Skin of body (tissue), 1 donor: ENCODE measurements at regions not wholly inside any gene's neighbourhood (a gene's known extent, or its start where the extent isn't known, plus 50 kb on each side); places are given as distances from the start of the nearest gene placed in this dataset.

ENCODE experiments used
- DNase-seq: peaks from one replicate; lab custom pipeline; 2025; lab: John Stamatoyannopoulos, UW

DNA sequence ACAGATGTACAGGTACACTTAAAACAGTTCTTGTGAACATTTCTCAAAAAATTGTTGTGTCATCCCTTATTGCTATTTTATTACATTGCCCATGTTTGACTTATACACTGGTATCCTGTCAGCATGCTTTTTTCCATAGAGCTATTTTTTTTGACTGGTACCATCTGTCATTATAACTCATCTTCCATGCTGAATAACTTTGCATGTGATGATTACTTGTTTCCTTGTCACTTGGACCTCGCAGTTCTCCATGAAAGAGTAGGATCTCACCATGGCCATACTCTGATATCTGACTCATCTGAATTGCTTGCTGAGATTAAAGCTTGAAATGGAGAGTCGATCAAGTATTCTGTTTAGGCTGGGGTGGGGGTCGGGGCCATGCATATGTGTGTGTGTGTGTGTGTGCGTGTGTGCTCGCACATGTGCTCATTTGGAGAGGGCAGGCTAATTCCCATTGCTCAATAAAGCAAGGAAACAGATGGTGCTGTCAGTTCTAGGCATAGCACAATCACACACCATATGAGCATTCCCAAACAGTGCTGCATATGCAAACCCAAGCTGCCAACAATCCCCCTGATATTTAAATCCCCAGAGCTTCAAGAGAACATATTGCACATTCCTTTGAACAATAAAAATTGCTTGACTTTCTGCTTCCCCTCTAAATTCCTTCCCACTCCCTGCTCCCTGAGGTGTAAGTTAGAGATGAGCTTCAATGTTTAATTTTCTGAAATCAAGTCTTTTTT is 62.9 kb downstream of the NHLRC3 start:
- peak; percentile 44 for DNase-seq

- DNase-seq = no peak
Observed at GRCh38 chr13:39102981-39103490, 64.8 kb downstream of the NHLRC3 start.

GRCh38 chr13:39105110-39105509 is 66.9 kb downstream of the NHLRC3 start:
- DNase-seq = no peak

DNA sequence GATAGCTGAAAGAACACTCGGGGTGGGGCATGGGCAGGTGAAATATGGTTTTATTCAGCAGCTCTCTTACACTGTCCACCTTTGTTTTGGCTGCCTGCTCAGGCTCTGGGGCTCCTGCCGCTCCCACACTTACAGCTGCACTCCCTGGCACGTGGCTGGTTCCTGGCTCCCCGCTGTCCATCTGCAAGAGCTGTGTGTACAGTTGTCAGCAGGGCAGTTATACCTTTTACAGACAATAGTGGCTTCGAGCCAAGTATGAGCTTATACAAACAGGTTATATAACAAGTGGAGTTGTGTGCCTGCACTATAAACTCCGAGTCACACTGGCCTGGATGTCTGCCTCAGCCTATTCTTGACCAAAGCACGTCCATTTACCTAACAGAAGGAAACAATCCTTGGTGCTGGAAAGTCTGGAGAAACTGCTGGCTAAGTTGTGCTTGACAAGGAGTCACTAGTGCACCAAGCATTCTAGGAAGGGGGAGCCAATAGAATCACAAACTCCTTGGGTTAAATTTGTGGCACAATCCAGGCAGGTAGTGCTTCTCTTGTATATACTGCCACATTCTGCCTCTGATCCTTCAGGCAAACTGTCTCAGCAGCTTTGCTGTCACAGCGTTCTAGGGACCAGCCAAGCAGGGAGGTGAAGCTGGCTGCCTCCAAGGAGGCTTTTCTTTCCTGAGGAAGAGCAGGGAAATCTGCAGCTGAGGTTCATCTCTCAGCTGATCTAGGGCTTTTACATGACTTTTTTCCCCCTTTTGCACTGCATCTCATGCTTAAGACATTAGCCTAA is 68.2 kb downstream of the NHLRC3 start:
- no peak for DNase-seq

GRCh38 chr13:39107561-39107960 is 69.3 kb downstream of the NHLRC3 start:
- DNase-seq = no peak

- DNase-seq = no peak
Observed at GRCh38 chr13:39108783-39109182, 70.5 kb downstream of the NHLRC3 start.

- no peak for DNase-seq
Observed at GRCh38 chr13:39110518-39111097, 72.4 kb downstream of the NHLRC3 start.

DNA sequence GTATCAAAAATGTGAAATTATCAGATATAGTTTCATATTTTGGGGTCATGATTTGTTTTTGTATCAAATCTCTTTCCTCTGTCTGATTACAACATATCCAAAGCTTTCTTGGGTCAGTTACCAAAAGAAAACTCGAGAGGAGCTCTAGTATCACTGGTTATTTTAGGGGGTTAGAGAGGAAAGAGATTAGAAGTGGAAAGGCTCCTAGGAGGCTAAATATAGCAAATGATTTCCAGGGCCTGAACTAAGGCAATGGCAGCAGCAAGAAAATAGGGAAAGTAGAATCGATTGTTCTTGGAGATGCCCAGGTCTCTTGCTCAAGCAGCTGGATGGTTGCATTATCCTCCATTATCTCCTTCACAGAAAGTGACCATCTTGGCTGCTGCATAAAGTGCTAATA is 72.9 kb downstream of the NHLRC3 start:
- DNase-seq = no peak

DNA sequence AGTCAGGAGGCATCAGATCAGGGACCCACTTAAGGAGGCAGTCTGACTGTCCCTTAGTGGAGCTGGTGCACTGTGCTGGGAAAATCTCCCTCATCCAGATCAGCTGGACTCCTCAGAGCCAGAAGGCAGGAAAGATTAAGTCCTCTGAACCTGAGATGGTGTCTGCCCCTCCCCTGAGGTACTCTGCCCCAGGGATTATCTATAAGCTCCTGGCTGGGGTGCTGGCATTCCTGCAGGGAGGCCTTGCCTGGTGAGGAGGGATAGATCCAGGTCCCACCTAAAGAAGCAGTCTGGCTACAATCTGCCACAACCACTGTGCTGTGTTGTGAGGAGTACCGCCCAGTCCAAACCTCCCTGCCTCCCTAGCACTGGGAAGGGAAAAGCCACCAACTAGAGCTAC is 81.2 kb downstream of the NHLRC3 start:
- DNase-seq = no peak

GRCh38 chr13:39123578-39123977 is 85.3 kb downstream of the NHLRC3 start:
- DNase-seq = no peak

DNA sequence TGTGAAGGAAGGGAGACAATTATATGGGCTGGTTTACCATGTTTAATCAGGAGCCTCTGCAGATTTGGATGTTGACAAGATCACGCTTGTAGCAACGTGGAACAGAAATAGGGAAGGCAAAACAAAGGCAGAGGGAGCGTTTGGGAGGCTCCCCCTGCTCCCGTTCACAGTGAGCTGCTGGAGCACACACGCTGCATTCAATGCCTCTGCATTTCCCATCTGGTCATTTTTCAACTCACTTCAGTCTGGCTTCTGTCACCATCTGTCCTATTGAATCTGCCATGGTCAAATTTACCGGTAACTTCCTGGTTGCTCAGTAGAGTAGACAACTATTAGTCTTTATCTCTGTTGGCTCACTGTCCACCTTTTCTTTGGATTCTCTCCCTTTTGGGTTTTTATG is 91.0 kb downstream of the NHLRC3 start:
- DNase-seq = no peak

GRCh38 chr13:39130301-39130700 is 92.0 kb downstream of the NHLRC3 start:
- no peak for DNase-seq

GRCh38 chr13:39132286-39133230 is 94.3 kb downstream of the NHLRC3 start:
- no peak for DNase-seq

- no peak for DNase-seq
Observed at GRCh38 chr13:39133781-39134180, 95.5 kb downstream of the NHLRC3 start.

GRCh38 chr13:39134574-39134973 is 96.3 kb downstream of the NHLRC3 start:
- DNase-seq = no peak

DNA sequence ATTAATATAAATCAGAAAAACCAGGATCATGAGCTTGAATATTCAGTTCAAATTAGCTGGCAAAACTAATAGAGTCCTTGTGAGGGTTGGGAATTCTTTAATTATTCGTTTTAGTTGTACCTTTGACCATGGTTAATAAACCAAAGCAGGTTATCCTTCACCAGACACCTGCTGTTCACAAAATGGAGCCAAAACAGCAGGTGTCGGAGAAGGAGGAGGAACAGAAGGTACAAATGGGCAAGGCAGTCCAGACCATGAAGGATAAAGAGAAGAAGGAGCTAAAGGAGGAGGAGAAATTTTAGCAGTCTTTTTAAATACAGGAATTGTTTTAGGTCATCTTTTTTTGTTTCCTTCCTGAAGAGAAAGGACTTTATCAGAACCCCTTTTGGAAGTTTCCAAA is 106.1 kb downstream of the NHLRC3 start:
- DNase-seq = no peak

DNA sequence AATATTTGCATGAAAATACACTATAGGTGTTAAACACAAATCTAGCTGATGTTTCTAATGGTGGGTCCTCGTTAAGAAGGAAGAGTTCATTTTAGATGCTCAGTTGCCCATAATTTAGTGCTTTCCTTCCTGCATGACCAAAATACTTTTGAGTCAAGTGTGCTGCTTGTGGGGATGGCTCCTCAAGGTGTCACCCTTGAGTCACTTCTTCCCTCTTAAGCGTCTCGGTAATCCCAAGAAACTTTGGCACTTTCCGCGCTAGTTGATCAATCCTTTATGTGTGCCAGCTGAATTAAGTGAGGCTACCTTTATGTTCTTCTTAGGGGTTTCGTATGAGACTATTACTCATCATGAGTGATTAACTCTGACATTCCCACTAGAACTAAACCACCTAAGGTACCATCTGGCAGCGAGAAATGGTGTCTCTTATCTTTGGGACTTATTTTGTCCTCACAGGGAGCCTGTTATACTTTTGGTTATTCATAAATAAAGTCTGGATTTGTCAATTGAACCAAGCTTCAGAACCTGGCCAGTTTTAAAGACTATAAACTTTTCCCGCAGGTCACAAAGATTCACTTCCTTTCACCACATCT is 106.8 kb downstream of the NHLRC3 start:
- peak; percentile 71 for DNase-seq

- peak; percentile 31 for DNase-seq
Observed at GRCh38 chr13:39148513-39148961, 110.3 kb downstream of the NHLRC3 start.

GRCh38 chr13:39149896-39150295 is 111.6 kb downstream of the NHLRC3 start:
- DNase-seq = no peak

- no peak for DNase-seq
Observed at GRCh38 chr13:39154041-39154440, 115.8 kb downstream of the NHLRC3 start.

DNA sequence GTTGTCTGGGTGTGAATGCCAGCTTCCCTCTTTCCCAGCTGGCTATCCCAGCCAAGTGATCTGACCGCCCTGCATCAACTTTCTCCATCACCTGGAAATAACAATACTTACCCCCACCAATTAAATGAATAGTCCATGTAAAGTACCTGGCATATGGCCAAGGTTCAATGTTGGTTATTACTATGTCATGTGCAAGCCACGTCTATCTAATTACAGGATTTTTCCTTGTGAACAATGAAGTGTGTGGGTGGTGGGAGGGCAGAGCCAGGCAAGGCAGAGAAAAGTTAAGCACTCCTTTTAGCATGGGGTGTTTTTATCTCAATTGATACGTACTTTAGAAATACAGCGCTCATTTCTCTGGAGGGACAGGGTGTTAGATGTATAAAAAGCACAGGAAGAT is 121.1 kb downstream of the NHLRC3 start:
- DNase-seq = peak; percentile 11
